ENCODE measurements at regions not wholly inside any gene's neighbourhood (a gene's known extent, or its start where the extent isn't known, plus 50 kb on each side); places are given as distances from the start of the nearest gene placed in this dataset.
A peak's percentile ranks its signal among the peaks of the same experiment; 100 is the strongest.
"Not testable (repeated sequence)": the region's sequence is repeated elsewhere in the genome, so short reads cannot be mapped to it uniquely, and the experiment has no call there.

- DNase-seq (ENCODE audit: low read depth in 2 of 2), result not testable (repeated sequence)
Measured at GRCh38 chr4:49227941-49228340, 241.9 kb downstream of the CWH43 start.

- not testable (repeated sequence) for DNase-seq (ENCODE audit: low read depth in 2 of 2)
Measured at GRCh38 chr4:49229243-49229642, 243.2 kb downstream of the CWH43 start.

GRCh38 chr4:49229713-49230112, 243.6 kb downstream of the CWH43 start:
- not testable (repeated sequence) for DNase-seq (ENCODE audit: low read depth in 2 of 2)

- not testable (repeated sequence) for DNase-seq (ENCODE audit: low read depth in 2 of 2)
Measured at GRCh38 chr4:49233346-49233745, 247.3 kb downstream of the CWH43 start.

- not testable (repeated sequence) for DNase-seq (ENCODE audit: low read depth in 2 of 2)
Measured at GRCh38 chr4:49233749-49234148, 247.7 kb downstream of the CWH43 start.

GRCh38 chr4:49234382-49234781, 248.3 kb downstream of the CWH43 start:
- not testable (repeated sequence) for DNase-seq (ENCODE audit: low read depth in 2 of 2)

- not testable (repeated sequence) for DNase-seq (ENCODE audit: low read depth in 2 of 2)
Measured at GRCh38 chr4:49235413-49236160, 249.5 kb downstream of the CWH43 start.

GRCh38 chr4:49236474-49236873, 250.4 kb downstream of the CWH43 start:
- DNase-seq (ENCODE audit: low read depth in 2 of 2), result not testable (repeated sequence)

- not testable (repeated sequence) for DNase-seq (ENCODE audit: low read depth in 2 of 2)
Measured at GRCh38 chr4:49241295-49241694, 255.2 kb downstream of the CWH43 start.

- DNase-seq (ENCODE audit: low read depth in 2 of 2), result not testable (repeated sequence)
Measured at GRCh38 chr4:49262786-49263185, 276.7 kb downstream of the CWH43 start.

GRCh38 chr4:49270435-49270834, 284.4 kb downstream of the CWH43 start:
- DNase-seq (ENCODE audit: low read depth in 2 of 2), result not testable (repeated sequence)

GRCh38 chr4:49270912-49271311, 284.8 kb downstream of the CWH43 start:
- not testable (repeated sequence) for DNase-seq (ENCODE audit: low read depth in 2 of 2)

- DNase-seq (ENCODE audit: low read depth in 2 of 2), result not testable (repeated sequence)
Measured at GRCh38 chr4:49285905-49286304, 299.8 kb downstream of the CWH43 start.

GRCh38 chr4:49286926-49287745, 301.1 kb downstream of the CWH43 start:
- not testable (repeated sequence) for DNase-seq (ENCODE audit: low read depth in 2 of 2)

- DNase-seq (ENCODE audit: low read depth in 2 of 2), result not testable (repeated sequence)
Measured at GRCh38 chr4:49287893-49288292, 301.8 kb downstream of the CWH43 start.

- not testable (repeated sequence) for DNase-seq (ENCODE audit: low read depth in 2 of 2)
Measured at GRCh38 chr4:49288796-49289195, 302.7 kb downstream of the CWH43 start.

- not testable (repeated sequence) for DNase-seq (ENCODE audit: low read depth in 2 of 2)
Measured at GRCh38 chr4:49314815-49315214, 328.7 kb downstream of the CWH43 start.

GRCh38 chr4:49320725-49321410, 334.8 kb downstream of the CWH43 start:
- DNase-seq (ENCODE audit: low read depth in 2 of 2), result peak in 1 of 2 donors; percentile 12

- DNase-seq (ENCODE audit: low read depth in 2 of 2), result not testable (repeated sequence)
Measured at GRCh38 chr4:49321511-49322300, 335.6 kb downstream of the CWH43 start.

- DNase-seq (ENCODE audit: low read depth in 2 of 2), result not testable (repeated sequence)
Measured at GRCh38 chr4:49322610-49323572, 336.8 kb downstream of the CWH43 start.
